Muscle layer of duodenum (tissue), 2 donors: ENCODE measurements at regions not wholly inside any gene's neighbourhood (a gene's known extent, or its start where the extent isn't known, plus 50 kb on each side); places are given as distances from the start of the nearest gene placed in this dataset.

Source experiments
- H3K27ac ChIP-seq: one replicate; pipeline ENCODE4 v1.7.0; 2013; ENCODE audit warnings: mild to moderate bottlenecking, low read length
- H3K27me3 ChIP-seq: one replicate; pipeline ENCODE4 v1.7.0; 2013; ENCODE audit warnings: low read depth, mild to moderate bottlenecking, control low read depth, low read length
- H3K36me3 ChIP-seq, 2 donors: one replicate each; pipeline ENCODE4 v1.7.0; 2013; ENCODE audit warnings: low read length in 2 of 2, control low read depth in 1 of 2, mild to moderate bottlenecking in 1 of 2; ENCODE audit not compliant: insufficient read depth in 2 of 2, control insufficient read depth in 1 of 2
- H3K4me1 ChIP-seq, 2 donors: one replicate each; pipeline ENCODE4 v1.7.0; 2013; ENCODE audit warnings: low read length in 2 of 2, mild to moderate bottlenecking in 2 of 2, control low read depth in 1 of 2, moderate library complexity in 1 of 2; ENCODE audit not compliant: insufficient read depth in 2 of 2, control insufficient read depth in 1 of 2
- H3K4me3 ChIP-seq, 2 donors: one replicate each; pipeline ENCODE4 v1.7.0; 2013; ENCODE audit warnings: low read length in 2 of 2, low read depth in 1 of 2, mild to moderate bottlenecking in 1 of 2
- H3K9me3 ChIP-seq, 2 donors: one replicate each; pipeline ENCODE4 v1.7.0; 2013; ENCODE audit warnings: low read length in 2 of 2, control low read depth in 1 of 2, mild to moderate bottlenecking in 1 of 2; ENCODE audit not compliant: control insufficient read depth in 1 of 2
- donor health status: healthy.

DNA sequence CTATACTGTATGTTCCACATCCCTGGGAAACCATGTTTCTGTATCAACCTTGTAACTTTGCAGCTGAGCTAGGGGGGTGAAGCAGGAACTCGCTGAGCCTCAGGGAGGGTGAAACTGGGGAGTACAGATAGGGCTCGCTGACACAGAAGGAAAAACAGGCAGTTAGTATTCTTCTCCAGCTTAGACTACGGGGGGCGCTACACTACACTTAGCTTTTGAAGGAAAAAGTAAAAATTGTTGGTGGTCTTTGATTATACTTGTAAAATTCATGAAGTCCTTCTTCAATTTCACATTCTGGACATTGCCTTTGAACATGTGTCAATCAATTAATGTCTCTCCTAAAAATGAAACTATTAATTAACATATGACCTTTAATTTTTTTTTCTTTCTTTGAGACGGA lies 73.5 kb upstream of the RGMA start:
- no peak overlapping the region for H3K27ac ChIP-seq
- no peaks in the 10 kb centered on the region for H3K4me1 ChIP-seq
- no peaks in the 10 kb centered on the region for H3K9me3 ChIP-seq
- no peaks in the 10 kb centered on the region for H3K27me3 ChIP-seq
- H3K4me3 ChIP-seq = no peak overlapping the region
- no peaks in the 10 kb centered on the region for H3K36me3 ChIP-seq

DNA sequence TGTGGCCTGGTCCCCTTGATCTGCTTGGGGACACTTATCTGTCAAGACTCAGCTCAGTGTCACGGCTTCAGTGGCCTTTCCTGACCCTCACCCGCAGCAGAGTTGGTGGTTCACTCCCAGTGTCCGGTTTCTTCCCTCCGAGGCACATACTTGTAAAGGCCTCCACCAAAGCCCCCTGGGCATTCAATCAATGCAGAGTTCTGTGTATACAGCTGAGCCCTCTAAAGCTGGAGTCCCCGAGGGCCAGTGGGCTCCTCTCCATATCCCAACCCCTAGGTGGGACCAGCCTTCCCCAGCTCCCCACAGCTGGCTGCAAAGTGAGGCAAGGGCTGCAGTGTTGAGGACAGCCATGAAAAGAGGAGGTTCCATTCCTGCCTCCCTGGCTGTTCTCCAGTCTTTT lies 70.9 kb upstream of the RGMA start:
- no peaks in the 10 kb centered on the region for H3K4me1 ChIP-seq
- H3K9me3 ChIP-seq = no peaks in the 10 kb centered on the region

DNA sequence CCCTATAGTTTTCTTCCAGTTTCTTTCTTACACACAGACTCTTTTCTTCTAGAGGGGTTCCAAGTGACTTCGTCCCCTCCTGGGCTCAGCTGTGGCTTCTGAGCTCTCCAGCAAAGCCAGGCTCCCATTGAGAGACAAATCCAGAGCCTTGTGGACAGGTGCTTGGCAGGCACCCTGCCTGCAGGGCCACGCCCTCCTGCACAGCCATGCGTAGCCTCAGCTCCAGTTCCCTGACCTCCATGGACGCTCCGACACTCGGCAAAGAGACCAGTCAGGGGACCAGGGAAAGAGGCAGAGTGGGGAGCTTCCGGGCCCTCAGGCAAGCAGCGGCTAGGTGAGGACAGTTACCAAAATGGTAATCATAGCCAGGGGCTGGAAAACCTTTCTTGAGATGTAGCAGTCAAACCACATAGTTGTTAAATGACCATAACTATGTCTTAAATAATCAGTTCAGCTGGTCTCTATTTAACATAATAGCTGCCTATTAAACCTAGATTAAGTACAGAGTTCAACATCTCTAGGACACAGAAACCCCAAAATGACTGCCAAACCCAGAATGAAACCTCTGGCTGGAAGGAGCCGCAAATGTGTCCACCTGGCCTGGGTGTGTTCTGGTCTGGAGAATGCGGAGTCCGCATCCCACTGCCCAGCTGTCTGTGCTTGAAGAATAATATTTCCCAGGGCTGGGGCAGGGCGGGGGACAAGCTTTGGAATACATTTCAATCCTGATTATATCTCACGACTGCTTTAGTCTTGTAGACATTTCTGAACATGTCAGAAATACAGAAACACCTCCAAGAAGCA lies 69.3 kb upstream of the RGMA start:
- peaks cover 0 to under 1% of the 10 kb centered on the region in 2 donors for H3K4me1 ChIP-seq
- H3K4me3 ChIP-seq = no peak overlapping the region
- H3K27ac ChIP-seq = no peak overlapping the region
- no peaks in the 10 kb centered on the region for H3K36me3 ChIP-seq
- no peaks in the 10 kb centered on the region for H3K27me3 ChIP-seq
- no peaks in the 10 kb centered on the region for H3K9me3 ChIP-seq

More for the DNA sequence above, 70.9 kb upstream of the RGMA start:
- no peak overlapping the region for H3K4me3 ChIP-seq
- no peaks in the 10 kb centered on the region for H3K36me3 ChIP-seq
- no peaks in the 10 kb centered on the region for H3K27me3 ChIP-seq
- no peak overlapping the region for H3K27ac ChIP-seq

DNA sequence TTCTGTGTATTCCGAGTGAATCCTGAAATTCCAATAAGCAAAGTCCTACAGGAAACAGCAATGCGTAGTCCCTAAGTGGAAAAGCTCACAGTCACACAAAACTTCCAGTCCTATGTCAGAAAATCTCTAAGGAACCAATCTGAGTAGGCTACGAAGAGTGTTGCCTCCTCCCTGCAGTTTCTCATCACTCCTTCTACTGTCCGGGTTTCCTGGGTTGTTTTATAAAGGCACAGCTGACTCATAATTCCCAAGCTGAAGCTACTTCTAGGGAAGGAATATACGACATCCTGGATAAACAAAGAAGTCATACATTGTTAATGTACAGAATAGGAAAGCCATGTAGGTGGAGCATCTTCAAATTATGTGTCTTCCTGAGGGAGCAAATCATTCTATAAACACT lies 65.7 kb upstream of the RGMA start:
- no peak overlapping the region for H3K4me3 ChIP-seq
- H3K27ac ChIP-seq = no peak overlapping the region
- no peaks in the 10 kb centered on the region for H3K36me3 ChIP-seq
- H3K4me1 ChIP-seq = peaks cover 6% of the 10 kb centered on the region in 2 donors
- no peaks in the 10 kb centered on the region for H3K9me3 ChIP-seq
- H3K27me3 ChIP-seq = no peaks in the 10 kb centered on the region

- H3K27me3 ChIP-seq = no peaks in the 10 kb centered on the region
- H3K36me3 ChIP-seq = no peaks in the 10 kb centered on the region
- H3K27ac ChIP-seq = no peak overlapping the region
- H3K4me3 ChIP-seq = no peak overlapping the region
- peaks cover 6% of the 10 kb centered on the region in 2 donors for H3K4me1 ChIP-seq
- H3K9me3 ChIP-seq = no peaks in the 10 kb centered on the region
Observed at GRCh38 chr15:93152951-93153350, 63.9 kb upstream of the RGMA start.

- H3K4me1 ChIP-seq = peaks cover 6% of the 10 kb centered on the region in 2 donors
- no peaks in the 10 kb centered on the region for H3K36me3 ChIP-seq
- no peaks in the 10 kb centered on the region for H3K9me3 ChIP-seq
- no peak overlapping the region for H3K27ac ChIP-seq
- H3K4me3 ChIP-seq = no peak overlapping the region
- no peaks in the 10 kb centered on the region for H3K27me3 ChIP-seq
Observed at GRCh38 chr15:93152360-93152759, 63.3 kb upstream of the RGMA start.

DNA sequence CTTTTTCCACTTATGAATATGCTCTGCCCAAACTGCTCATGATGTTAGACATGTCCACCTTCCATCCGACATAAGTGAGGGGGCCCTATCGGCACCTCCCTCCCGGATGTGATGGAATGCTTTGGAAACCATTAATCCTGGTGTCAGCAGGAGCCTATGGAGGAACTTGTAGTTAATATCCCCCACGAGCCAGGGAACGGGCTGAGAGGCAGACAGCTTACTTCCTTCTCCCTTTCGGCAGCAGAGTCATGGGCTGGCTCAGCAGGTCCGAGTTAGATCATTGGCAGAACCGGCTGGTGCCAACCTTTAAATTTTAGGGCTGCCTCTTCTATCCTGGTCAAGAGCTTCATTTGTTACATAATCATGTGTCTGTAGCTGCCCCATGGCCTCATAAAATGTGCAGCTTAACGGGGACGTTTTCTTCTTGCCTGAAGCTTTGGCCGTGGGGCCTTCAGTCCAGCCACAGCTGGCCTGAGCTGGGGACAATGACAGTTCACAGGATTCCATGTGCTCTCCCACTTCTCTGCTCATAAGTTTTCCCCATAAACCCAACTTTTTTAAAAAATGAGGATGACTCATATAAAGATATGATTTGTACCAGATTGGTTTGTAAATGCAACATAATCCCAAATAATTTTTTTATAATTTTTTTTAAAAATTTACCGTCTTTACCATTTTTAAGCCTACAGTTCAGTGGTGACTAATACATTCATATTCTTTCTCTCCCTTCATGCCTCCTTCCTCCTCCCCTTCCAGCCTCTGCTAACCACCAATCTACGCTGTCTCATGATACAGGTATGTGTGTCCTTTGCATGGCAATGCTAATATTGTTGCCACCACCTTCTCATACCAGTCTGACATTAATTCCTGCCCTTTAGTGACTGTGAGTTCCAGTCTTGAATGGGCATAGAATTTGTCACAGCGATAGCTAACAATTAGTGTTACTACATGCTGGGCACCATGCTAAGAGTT lies 62.2 kb upstream of the RGMA start:
- Histone ChIP-seq H3K4me3 (no peak overlapping the region), H3K36me3 (no peaks in the 10 kb centered on the region), H3K9me3 (no peaks in the 10 kb centered on the region), H3K27me3 (no peaks in the 10 kb centered on the region), H3K27ac (no peak overlapping the region), H3K4me1 (peaks cover 6% of the 10 kb centered on the region in 2 donors)

- H3K4me3 ChIP-seq = no peak overlapping the region
- H3K36me3 ChIP-seq = no peaks in the 10 kb centered on the region
- no peak overlapping the region for H3K27ac ChIP-seq
- peaks cover 0 to 9% of the 10 kb centered on the region in 2 donors for H3K4me1 ChIP-seq
- H3K9me3 ChIP-seq = no peaks in the 10 kb centered on the region
- H3K27me3 ChIP-seq = no peaks in the 10 kb centered on the region
Observed at GRCh38 chr15:93146601-93147000, 57.6 kb upstream of the RGMA start.

DNA sequence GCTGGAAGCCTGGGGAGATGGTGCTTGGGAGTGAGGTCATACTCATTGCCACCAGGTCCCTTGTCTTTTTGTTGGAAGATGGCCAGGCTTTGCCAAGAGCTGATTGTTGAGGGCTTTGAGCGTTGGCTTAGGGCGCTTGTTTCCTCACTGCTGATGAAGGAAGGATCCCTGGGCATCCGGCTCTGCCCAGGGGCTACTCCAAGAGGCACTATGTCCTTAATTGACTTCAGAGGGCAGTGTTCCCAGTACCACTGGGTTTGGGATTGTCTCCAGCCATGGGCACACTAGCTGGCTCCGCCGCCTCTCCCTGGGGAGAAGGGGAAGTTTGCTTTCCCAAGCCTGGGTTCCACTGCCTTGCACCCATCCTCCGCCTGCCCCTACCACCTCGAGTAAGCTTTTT lies 57.2 kb upstream of the RGMA start:
- no peaks in the 10 kb centered on the region for H3K36me3 ChIP-seq
- H3K27ac ChIP-seq = no peak overlapping the region
- H3K27me3 ChIP-seq = no peaks in the 10 kb centered on the region
- H3K4me3 ChIP-seq = no peak overlapping the region
- no peaks in the 10 kb centered on the region for H3K9me3 ChIP-seq
- peaks cover 0 to 9% of the 10 kb centered on the region in 2 donors for H3K4me1 ChIP-seq

DNA sequence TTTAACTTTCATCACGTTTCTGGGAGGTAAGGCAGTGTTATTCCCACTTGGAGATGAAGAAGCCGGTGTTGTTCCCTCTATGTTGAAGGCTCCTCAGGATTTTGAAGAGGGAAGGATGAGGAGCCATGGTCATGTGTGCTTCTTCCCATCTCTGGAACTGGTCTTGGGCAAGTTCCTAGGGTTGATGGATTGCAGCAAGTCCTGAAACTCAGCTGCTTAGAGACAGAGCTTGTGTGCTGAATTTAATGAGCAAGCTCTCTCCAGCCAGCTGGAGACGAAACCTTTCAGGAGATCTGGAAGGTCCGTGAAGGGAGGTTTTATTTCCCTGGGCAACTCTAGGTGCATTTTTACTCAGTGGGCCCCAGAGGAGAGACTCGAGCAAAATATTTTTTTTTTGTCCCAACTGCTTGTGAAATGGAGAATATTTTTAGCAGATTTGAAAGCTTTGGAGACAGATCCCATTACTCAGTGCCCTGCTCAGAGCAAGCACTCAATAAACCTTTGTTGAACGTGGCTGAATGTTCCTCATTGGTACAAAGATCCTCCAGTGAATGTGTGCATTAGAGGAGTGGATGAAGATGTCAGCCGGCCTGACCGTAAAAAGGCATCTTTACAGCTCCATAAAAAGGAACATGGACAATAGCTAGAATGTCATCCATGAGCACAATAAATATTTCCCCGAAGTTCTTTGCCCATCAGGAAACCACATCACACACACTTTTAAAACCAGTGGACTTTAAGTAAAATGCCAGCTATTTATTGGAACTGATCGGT lies 55.6 kb upstream of the RGMA start:
- Histone ChIP-seq H3K4me1 (peaks cover 0 to 9% of the 10 kb centered on the region in 2 donors), H3K4me3 (no peak overlapping the region), H3K27ac (no peak overlapping the region), H3K36me3 (no peaks in the 10 kb centered on the region), H3K9me3 (no peaks in the 10 kb centered on the region), H3K27me3 (no peaks in the 10 kb centered on the region)

- no peaks in the 10 kb centered on the region for H3K36me3 ChIP-seq
- H3K27ac ChIP-seq = no peak overlapping the region
- no peak overlapping the region for H3K4me3 ChIP-seq
- H3K9me3 ChIP-seq = no peaks in the 10 kb centered on the region
- peaks cover 0 to 9% of the 10 kb centered on the region in 2 donors for H3K4me1 ChIP-seq
- H3K27me3 ChIP-seq = no peaks in the 10 kb centered on the region
Observed at GRCh38 chr15:93143186-93143585, 54.2 kb upstream of the RGMA start.
